OCI-LY3 (cell line): ENCODE measurements at regions not wholly inside any gene's neighbourhood (a gene's known extent, or its start where the extent isn't known, plus 50 kb on each side); places are given as distances from the start of the nearest gene placed in this dataset.

ENCODE experiments used
- H2AFZ ChIP-seq: fragments of 200-600, 300-600 bp; shearing (Covaris generic); 2 replicates; pipeline ENCODE4 v1.6.0; 2014; ENCODE audit warnings: antibody characterized with exemption, low read depth, low read length
- H3K27ac ChIP-seq: fragments of 200-600, 300-600 bp; sonication (generic); 2 replicates; pipeline ENCODE4 v1.5.1; 2014; ENCODE audit warnings: mild to moderate bottlenecking, low read length, moderate library complexity, mixed read lengths
- H3K27me3 ChIP-seq: fragments of 200-600, 300-600 bp; sonication (generic); 2 replicates; pipeline ENCODE4 v1.6.1; 2014; ENCODE audit warnings: low read depth, low read length, mixed read lengths
- H3K36me3 ChIP-seq: fragments of 200-600, 300-600 bp; sonication (generic); replicated peaks from 2 replicates; pipeline ENCODE3; 2014; ENCODE audit warnings: low read depth, low read length, mixed read lengths
- H3K4me1 ChIP-seq: fragments of 300-600, 200-600 bp; sonication (generic); 2 replicates; pipeline ENCODE4 v1.6.1; 2014; ENCODE audit warnings: low read length, mixed read lengths
- H3K4me2 ChIP-seq: fragments of 200-600, 300-600 bp; sonication (generic); 2 replicates; pipeline ENCODE4 v1.6.1; 2014; ENCODE audit warnings: low read length, mixed read lengths
- H3K4me3 ChIP-seq: fragments of 300-600, 200-600 bp; sonication (generic); 2 replicates; pipeline ENCODE4 v1.5.1; 2014; ENCODE audit warnings: antibody characterized with exemption, mild to moderate bottlenecking, low read length, moderate library complexity
- H3K79me2 ChIP-seq: fragments of 300-600, 200-600 bp; shearing (Covaris generic); 2 replicates; pipeline ENCODE4 v1.6.1; 2014; ENCODE audit warnings: mild to moderate bottlenecking, low read length, mixed read lengths
- H3K9ac ChIP-seq: fragments of 300-600, 200-600 bp; shearing (Covaris generic); 2 replicates; pipeline ENCODE4 v1.6.0; 2014; ENCODE audit warnings: mild to moderate bottlenecking, low read length, moderate library complexity
- H3K9me3 ChIP-seq: fragments of 200-600, 300-600 bp; shearing (Covaris generic); 2 replicates; pipeline ENCODE4 v1.6.1; 2014; ENCODE audit warnings: low read length, mixed read lengths; ENCODE audit not compliant: insufficient read depth
- H4K20me1 ChIP-seq: fragments of 200-600, 300-600 bp; sonication (generic); 2 replicates; pipeline ENCODE4 v1.6.1; 2016; ENCODE audit warnings: low read length, mixed read lengths; ENCODE audit not compliant: insufficient read depth
- EZH2phosphoT487 ChIP-seq: fragments of 200-600 bp; shearing (Covaris generic); IDR thresholded peaks from 2 replicates; pipeline ENCODE4 v1.6.1; 2018; ENCODE audit warnings: antibody characterized with exemption, mixed run types, low read depth
- TF ChIP-seq, protein P1 (sequence below): fragments of 200-600, 300-600 bp; sonication (generic); IDR thresholded peaks from 2 replicates; pipeline ENCODE4 v1.5.1; 2014; ENCODE audit warnings: antibody characterized with exemption, low read length, low read depth

GRCh38 chr15:60130398-60130797 lies 126.3 kb downstream of the FOXB1 start:
- Histone ChIP-seq H3K4me2 (peak overlapping the region; percentile 35), H3K9ac (peak overlapping the region; percentile 32; the same call in 1 of the 2 replicates), H3K79me2 (no peaks in the 10 kb centered on the region)

DNA sequence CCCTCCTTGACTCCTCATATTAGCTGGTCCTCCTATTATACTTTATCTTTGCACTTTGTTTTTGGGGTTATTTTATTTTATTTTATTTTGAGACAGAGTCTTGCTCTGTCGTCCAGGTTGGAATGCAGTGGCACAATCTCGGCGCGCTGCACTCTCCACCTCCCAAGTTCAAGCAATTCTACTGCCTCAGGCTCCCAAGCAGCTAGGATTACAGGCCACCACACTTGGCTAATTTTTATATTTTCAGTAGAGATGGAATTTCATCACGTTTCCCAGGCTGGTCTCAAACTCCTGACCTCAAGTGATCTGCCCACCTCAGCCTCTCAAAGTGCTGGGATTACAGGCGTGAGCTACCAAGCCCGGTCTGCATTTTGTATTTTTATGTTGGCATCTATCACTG lies 126.7 kb downstream of the FOXB1 start:
- no peak overlapping the region for H3K9ac ChIP-seq
- no peaks in the 10 kb centered on the region for H3K9me3 ChIP-seq
- no peak overlapping the region for H3K4me3 ChIP-seq
- peak overlapping the region; percentile 96; the same call in 1 of the 2 replicates for H3K27ac ChIP-seq
- peaks cover 70% of the 10 kb centered on the region for H3K4me1 ChIP-seq
- peak overlapping the region; percentile 10; the same call in 1 of the 2 replicates for H3K4me2 ChIP-seq
- TF ChIP-seq, protein P1, sequence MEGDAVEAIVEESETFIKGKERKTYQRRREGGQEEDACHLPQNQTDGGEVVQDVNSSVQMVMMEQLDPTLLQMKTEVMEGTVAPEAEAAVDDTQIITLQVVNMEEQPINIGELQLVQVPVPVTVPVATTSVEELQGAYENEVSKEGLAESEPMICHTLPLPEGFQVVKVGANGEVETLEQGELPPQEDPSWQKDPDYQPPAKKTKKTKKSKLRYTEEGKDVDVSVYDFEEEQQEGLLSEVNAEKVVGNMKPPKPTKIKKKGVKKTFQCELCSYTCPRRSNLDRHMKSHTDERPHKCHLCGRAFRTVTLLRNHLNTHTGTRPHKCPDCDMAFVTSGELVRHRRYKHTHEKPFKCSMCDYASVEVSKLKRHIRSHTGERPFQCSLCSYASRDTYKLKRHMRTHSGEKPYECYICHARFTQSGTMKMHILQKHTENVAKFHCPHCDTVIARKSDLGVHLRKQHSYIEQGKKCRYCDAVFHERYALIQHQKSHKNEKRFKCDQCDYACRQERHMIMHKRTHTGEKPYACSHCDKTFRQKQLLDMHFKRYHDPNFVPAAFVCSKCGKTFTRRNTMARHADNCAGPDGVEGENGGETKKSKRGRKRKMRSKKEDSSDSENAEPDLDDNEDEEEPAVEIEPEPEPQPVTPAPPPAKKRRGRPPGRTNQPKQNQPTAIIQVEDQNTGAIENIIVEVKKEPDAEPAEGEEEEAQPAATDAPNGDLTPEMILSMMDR, result no peak
- TF ChIP-seq EZH2phosphoT487, result no peak
- H4K20me1 ChIP-seq, result no peaks in the 10 kb centered on the region
- H3K79me2 ChIP-seq, result no peaks in the 10 kb centered on the region
- H3K27me3 ChIP-seq, result no peaks in the 10 kb centered on the region
- H2AFZ ChIP-seq, result no peak overlapping the region
- H3K36me3 ChIP-seq, result no peaks in the 10 kb centered on the region

More at GRCh38 chr15:60130398-60130797, 126.3 kb downstream of the FOXB1 start:
- Histone ChIP-seq H3K27ac (peak overlapping the region; percentile 96), H3K4me3 (peak overlapping the region; percentile 22; the same call in 1 of the 2 replicates), H4K20me1 (no peaks in the 10 kb centered on the region), H3K36me3 (no peaks in the 10 kb centered on the region), H3K9me3 (no peaks in the 10 kb centered on the region), H3K4me1 (peaks cover 74% of the 10 kb centered on the region), H2AFZ (no peak overlapping the region), H3K27me3 (no peaks in the 10 kb centered on the region)
- TF ChIP-seq EZH2phosphoT487, result no peak
- TF ChIP-seq, protein P1, result no peak

DNA sequence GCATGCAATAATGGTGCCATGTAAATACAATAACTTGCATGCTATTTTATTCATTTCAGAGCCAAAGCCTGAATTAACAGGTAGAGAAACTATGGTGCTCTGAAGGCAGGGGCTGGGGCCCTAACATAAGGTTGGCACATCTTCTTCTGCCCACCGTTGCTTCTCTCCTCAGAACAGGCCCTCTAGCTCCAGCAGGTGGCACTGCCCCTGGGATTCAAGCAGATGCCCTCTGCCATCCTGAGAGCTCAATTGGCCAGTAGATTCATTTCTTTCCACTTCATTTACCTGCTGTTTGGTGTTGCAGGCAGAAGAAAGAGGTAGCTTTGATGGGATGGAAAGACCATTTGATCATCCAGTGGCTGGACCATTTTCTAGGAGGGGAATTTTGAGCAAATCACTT lies 130.5 kb downstream of the FOXB1 start:
- Histone ChIP-seq H3K27ac (no peak overlapping the region), H3K36me3 (no peaks in the 10 kb centered on the region), H3K79me2 (no peaks in the 10 kb centered on the region), H2AFZ (no peak overlapping the region), H3K4me3 (no peak overlapping the region), H3K4me2 (no peak overlapping the region), H3K9me3 (no peaks in the 10 kb centered on the region), H4K20me1 (no peaks in the 10 kb centered on the region), H3K27me3 (no peaks in the 10 kb centered on the region), H3K4me1 (peaks cover 32% of the 10 kb centered on the region), H3K9ac (no peak overlapping the region)
- TF ChIP-seq EZH2phosphoT487, result no peak
- TF ChIP-seq, protein P1, result peak; percentile 60

DNA sequence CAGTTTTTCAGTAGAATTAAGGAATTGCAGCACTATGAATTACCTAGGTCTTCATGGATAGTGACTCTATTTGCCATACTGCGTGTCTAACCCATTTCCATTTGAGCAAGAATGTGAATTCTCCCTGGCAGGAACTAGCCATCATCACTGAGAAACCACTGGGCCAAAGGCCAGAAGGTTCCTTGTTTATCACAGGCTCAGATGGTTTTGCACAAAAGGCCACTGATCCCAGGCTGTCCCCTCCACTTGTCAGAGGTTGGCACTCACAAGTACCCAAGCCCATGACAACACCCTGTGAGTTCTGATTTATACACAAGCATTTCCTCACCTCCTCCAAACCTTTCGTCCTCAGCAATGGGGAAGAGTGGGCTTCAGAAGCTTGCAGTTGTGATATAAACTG lies 131.8 kb downstream of the FOXB1 start:
- Histone ChIP-seq H3K4me3 (no peak overlapping the region), H3K79me2 (no peaks in the 10 kb centered on the region), H3K9ac (no peak overlapping the region), H3K27ac (no peak overlapping the region), H3K36me3 (no peaks in the 10 kb centered on the region), H3K4me1 (peaks cover 18% of the 10 kb centered on the region), H3K4me2 (no peak overlapping the region), H2AFZ (no peak overlapping the region), H3K9me3 (no peaks in the 10 kb centered on the region), H4K20me1 (no peaks in the 10 kb centered on the region), H3K27me3 (no peaks in the 10 kb centered on the region)
- TF ChIP-seq, protein P1, result no peak
- no peak for TF ChIP-seq EZH2phosphoT487
